IMR-90 (cell line): ENCODE measurements at regions not wholly inside any gene's neighbourhood (a gene's known extent, or its start where the extent isn't known, plus 50 kb on each side); places are given as distances from the start of the nearest gene placed in this dataset.

ENCODE experiments used
- BHLHE40 ChIP-seq: fragments of 150-350 bp; IDR thresholded peaks from 2 replicates; pipeline ENCODE4 v1.6.1; 2016; ENCODE audit warnings: mild to moderate bottlenecking, low read depth, low read length
- CEBPB ChIP-seq: IDR thresholded peaks from 2 replicates; pipeline ENCODE4 v1.6.1; 2012; ENCODE audit warnings: low read depth, low read length, improper control_type of control experiment
- FOS ChIP-seq: fragments of 150-350 bp; IDR thresholded peaks from 2 replicates; pipeline ENCODE4 v1.6.1; 2016; ENCODE audit warnings: low read depth, low read length
- MAFK ChIP-seq: IDR thresholded peaks from 2 replicates; pipeline ENCODE4 v1.6.1; 2012; ENCODE audit warnings: low read depth, low read length, improper control_type of control experiment
- MAZ ChIP-seq: IDR thresholded peaks from 2 replicates; pipeline ENCODE4 v1.6.1; 2012; ENCODE audit warnings: low read depth, mild to moderate bottlenecking, low read length, improper control_type of control experiment, moderate library complexity, borderline replicate concordance
- MXI1 ChIP-seq: IDR thresholded peaks from 2 replicates; pipeline ENCODE4 v1.6.1; 2012; ENCODE audit warnings: low read depth, mild to moderate bottlenecking, low read length, moderate library complexity, borderline replicate concordance
- POLR2A ChIP-seq: IDR thresholded peaks from 2 replicates; pipeline ENCODE4 v1.6.1; 2012; ENCODE audit warnings: mild to moderate bottlenecking, low read depth, low read length
- RCOR1 ChIP-seq: IDR thresholded peaks from 2 replicates; pipeline ENCODE4 v1.6.1; 2012; ENCODE audit warnings: mild to moderate bottlenecking, low read length, improper control_type of control experiment; ENCODE audit not compliant: insufficient replicate concordance
- SMC3 ChIP-seq: fragments of 150-350 bp; IDR thresholded peaks from 2 replicates; pipeline ENCODE4 v1.6.1; 2016; ENCODE audit warnings: low read depth, mild to moderate bottlenecking, antibody characterized with exemption, low read length, moderate library complexity
- TF ChIP-seq, protein P1 (sequence below): conservative IDR thresholded peaks from 2 replicates; pipeline ENCODE4 v1.5.1; 2012; ENCODE audit warnings: mild to moderate bottlenecking, low read depth, low read length, improper control_type of control experiment
- TF ChIP-seq, protein P2 (sequence below): fragments of 150-350 bp; IDR thresholded peaks from 2 replicates; pipeline ENCODE4 v1.6.1; 2017; ENCODE audit warnings: mild to moderate bottlenecking, antibody characterized with exemption, low read length, low read depth

DNA sequence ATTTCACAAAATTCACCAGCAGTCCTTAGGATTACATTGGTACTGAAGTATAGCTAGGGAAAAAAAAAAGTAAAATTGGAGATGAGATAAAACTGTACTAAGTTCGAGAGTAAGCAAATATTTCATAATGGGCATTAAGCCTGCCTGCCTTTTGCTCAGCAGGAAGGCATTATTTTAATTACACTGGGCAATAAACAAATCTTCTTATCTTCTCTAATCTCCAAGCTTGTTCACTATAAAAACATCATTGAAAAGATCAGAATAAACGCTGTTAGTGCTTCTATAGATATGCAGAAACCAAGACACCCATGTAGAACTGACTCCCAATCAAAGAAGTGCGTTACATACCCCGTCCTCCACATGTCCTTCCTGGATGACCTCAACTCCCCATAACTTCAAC lies 174.2 kb upstream of the CHODL start:
- no peak for TF ChIP-seq MXI1
- TF ChIP-seq, protein P1, sequence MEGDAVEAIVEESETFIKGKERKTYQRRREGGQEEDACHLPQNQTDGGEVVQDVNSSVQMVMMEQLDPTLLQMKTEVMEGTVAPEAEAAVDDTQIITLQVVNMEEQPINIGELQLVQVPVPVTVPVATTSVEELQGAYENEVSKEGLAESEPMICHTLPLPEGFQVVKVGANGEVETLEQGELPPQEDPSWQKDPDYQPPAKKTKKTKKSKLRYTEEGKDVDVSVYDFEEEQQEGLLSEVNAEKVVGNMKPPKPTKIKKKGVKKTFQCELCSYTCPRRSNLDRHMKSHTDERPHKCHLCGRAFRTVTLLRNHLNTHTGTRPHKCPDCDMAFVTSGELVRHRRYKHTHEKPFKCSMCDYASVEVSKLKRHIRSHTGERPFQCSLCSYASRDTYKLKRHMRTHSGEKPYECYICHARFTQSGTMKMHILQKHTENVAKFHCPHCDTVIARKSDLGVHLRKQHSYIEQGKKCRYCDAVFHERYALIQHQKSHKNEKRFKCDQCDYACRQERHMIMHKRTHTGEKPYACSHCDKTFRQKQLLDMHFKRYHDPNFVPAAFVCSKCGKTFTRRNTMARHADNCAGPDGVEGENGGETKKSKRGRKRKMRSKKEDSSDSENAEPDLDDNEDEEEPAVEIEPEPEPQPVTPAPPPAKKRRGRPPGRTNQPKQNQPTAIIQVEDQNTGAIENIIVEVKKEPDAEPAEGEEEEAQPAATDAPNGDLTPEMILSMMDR: no peak
- TF ChIP-seq, protein P2, sequence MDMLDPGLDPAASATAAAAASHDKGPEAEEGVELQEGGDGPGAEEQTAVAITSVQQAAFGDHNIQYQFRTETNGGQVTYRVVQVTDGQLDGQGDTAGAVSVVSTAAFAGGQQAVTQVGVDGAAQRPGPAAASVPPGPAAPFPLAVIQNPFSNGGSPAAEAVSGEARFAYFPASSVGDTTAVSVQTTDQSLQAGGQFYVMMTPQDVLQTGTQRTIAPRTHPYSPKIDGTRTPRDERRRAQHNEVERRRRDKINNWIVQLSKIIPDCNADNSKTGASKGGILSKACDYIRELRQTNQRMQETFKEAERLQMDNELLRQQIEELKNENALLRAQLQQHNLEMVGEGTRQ: no peak
- TF ChIP-seq POLR2A: no peak
- TF ChIP-seq CEBPB: no peak
- TF ChIP-seq MAFK: no peak
- no peak for TF ChIP-seq MAZ
- TF ChIP-seq RCOR1: no peak
- TF ChIP-seq BHLHE40: no peak
- no peak for TF ChIP-seq SMC3
- TF ChIP-seq FOS: no peak
